ENCODE measurements at regions not wholly inside any gene's neighbourhood (a gene's known extent, or its start where the extent isn't known, plus 50 kb on each side); places are given as distances from the start of the nearest gene placed in this dataset.

DNA sequence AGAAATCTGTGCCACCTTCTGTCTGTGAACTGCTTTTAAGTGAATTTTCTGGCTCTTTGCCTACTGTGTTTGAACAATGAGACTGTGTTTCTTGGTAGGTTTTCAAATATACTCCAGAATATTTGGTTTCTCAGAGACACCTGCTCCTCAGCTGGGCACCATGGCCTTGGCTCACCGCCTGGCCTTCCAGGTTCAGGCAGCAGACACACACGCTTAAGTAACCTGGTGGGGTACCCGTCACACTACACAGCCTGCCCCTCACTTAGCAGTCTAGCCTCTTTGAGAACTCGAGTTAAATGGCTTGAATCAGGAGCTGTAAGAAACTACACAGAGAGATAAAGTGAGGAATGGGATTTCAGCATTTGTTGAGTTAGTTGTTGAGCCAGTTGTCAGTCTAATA, 530.5 kb downstream of the MTRR start:
- DNase-seq, result no peak

GRCh38 chr5:8408258-8408657, 539.3 kb downstream of the MTRR start:
- DNase-seq, result no peak

- no peak for DNase-seq
Measured at GRCh38 chr5:8410618-8411017, 541.7 kb downstream of the MTRR start.

DNA sequence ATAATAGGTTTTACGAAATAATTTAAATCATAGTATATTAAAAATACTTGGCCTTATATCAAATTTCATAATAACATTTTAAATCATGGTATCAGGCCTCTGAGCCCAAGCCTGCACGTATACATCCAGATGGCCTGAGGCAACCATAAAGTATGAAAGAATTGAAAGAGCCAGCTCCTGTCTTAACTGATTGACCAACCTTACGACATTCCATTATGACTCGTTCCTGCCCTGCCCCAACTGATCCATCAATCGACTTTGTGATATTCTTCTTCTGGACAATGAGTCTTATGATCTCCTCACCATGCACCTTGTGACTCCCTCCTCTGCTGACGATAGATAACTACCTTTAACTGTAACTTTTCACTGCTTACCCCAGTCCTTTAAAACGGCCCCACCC, 545.0 kb downstream of the MTRR start:
- no peak for DNase-seq

GRCh38 chr5:8417316-8418048, 548.5 kb downstream of the MTRR start:
- no peak for DNase-seq

DNA sequence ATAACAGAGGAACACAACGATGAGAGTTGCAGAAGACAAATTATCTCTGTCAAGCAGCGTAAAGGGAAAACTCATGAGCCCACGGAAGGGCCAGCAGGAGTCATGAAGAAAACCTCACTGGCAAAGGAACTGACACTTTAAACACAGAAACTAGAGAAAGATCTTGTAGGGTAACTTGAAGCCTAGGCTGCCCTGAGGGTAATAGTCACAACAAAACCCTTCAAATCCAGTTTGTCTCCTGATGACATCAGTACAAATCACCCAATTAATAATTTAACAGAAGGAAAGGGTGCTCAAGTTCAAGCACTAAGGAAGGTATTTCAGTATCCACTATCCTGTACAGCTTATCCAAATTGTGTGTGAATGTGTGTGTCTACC, 549.1 kb downstream of the MTRR start:
- no peak for DNase-seq

DNA sequence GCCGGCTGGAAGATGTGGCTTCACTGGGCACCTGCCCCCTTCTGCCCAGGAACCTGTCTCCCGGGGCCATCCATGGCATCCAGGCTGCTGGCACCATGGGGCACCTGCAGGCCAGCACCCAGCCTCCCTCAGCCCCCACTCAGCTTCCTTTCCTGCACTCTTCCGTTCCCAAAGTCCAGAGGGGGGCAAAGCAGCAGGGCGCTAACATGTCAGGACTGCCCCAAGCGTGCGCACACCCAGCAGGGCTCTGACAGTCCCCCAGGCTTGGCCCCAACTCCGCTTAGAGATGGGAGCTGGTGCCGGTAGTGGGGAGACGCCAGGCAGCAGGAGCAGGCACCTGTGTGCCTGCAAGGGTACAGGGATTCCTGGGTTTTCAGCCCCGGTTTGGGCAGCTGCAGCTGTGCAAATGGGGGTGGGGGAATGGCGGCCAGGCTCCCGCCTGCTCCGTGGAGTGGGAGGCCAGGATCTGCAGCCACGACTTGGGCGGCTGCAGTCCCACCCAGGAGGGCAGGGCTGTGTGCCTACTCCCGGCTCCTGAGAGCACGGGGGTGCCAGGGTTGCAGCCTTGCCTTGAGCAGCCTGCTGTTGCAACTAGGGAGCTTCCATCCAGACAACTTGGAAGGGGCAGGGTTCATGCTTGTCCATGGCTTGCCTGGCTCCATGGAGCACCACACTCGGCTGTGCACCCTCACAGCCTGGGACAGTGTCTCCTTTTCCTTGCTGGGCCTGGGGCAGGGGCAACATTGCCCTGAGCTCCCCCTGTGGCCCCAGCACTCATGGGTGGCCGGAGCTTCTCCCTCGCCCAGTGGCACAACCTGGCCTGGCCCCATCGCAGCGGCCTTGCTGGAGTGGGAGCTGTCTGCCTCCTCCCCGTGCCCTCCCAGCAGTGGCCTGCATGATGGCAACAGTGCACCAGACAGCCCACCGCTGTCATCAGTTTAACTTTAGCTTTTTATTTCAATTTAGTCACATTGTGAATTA, 561.1 kb downstream of the MTRR start:
- DNase-seq, result no peak

DNA sequence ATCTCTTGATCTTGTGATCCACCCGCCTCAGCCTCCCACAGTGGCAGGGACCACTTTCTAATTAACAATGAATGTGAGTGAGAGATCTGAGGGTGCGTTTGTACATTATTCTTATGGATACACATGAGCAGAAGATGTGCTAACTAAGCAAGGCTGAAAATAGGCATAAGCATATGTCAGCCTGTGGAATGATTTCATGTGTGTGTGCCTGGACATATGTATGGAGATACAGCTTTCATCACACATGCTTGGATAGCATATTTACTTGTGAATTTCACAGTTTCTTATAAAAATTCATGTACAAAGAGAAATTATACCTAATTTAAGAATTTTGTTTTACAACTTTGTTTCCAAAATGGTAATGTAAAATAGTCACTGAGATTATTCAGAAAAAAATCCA, 565.6 kb downstream of the MTRR start:
- DNase-seq, result no peak

GRCh38 chr5:8436924-8437323, 568.0 kb downstream of the MTRR start:
- DNase-seq, result no peak

DNA sequence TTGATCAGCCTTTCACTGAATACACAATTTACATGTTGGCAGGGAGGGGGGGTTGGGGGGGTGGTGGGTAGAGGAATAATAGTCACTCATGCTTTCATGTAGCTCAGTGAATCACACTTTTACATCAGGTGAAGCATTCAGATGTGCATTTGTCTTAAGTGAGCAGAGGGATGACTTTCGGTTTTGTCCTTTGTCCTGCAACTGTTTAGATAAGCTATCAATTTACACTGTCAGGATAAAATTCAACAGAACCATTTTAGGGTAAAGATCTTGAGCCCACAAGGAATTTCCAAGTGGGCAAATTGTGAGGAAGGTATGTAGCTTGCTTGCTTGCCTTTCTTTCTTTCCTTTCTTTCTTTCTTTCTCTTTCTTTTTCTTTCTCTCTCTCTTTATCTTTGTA, 576.2 kb downstream of the MTRR start:
- no peak for DNase-seq

DNA sequence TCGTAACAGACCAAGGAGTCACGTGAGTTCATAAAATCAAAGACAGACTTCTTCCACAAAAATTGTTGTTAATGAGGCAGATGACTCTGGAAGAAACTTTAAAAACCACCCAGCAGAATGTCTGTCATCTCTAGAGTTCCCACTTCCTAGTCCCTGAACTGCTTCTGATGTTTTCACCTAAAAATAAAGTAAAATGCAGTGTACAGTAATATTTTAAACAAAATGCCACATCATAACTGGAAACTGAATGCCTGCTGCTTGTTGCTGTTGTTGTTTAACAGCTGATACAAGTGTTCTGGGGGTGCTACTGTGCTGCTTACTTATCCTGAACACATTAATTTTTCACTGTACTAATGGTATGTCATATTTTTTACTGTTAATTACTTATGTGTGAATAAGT, 577.2 kb downstream of the MTRR start:
- no peak for DNase-seq

- DNase-seq, result no peak
Measured at GRCh38 chr5:8456846-8457186, 587.9 kb downstream of the MTRR start.

- DNase-seq, result peak; percentile 92
Measured at GRCh38 chr5:8457187-8458037, 588.5 kb downstream of the MTRR start.

GRCh38 chr5:8458038-8458383, 589.1 kb downstream of the MTRR start:
- DNase-seq, result no peak

- no peak for DNase-seq
Measured at GRCh38 chr5:8461543-8461942, 592.6 kb downstream of the MTRR start.

GRCh38 chr5:8462565-8462964, 593.6 kb downstream of the MTRR start:
- DNase-seq, result no peak

DNA sequence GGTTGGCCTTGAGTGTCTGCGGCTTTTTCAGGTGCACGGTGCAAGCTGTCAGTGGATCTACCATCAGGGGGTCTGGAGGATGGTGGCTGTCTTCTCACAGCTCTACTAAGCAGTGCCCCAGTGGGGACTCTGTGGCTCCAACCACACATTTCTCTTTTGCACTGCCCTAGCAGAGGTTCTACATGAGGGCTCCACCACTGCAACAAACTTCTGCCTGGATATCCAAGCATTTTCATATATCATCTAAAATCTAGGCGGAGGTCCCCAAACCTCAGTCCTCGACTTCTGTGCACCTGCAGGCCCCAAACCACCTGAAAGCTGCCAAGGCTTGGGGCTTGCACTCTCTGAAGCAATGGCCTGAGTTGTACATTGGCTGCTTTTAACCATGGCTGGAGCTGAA, 601.5 kb downstream of the MTRR start:
- no peak for DNase-seq

DNA sequence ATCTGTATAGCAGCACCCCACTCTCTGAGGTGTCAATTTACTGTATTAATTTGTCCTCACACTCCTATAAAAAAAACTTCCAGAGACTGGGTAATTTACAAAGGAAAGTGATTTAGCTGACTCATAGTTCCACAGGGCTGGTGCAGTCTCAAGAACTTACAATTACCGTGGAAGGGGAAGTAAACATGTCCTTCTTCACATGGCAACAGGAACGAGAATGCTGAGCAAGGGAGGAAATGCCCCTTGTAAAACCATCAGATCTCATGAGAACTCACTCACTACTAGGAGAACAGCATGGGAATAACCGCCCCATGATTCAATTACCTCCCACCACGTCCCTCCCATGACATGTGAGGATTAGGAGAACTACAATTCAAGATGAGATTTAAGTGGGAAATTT, 602.6 kb downstream of the MTRR start:
- no peak for DNase-seq

- DNase-seq, result no peak
Measured at GRCh38 chr5:8473016-8473415, 604.1 kb downstream of the MTRR start.

- DNase-seq, result no peak
Measured at GRCh38 chr5:8473827-8474568, 605.0 kb downstream of the MTRR start.

- no peak for DNase-seq
Measured at GRCh38 chr5:8474569-8474930, 605.6 kb downstream of the MTRR start.

DNA sequence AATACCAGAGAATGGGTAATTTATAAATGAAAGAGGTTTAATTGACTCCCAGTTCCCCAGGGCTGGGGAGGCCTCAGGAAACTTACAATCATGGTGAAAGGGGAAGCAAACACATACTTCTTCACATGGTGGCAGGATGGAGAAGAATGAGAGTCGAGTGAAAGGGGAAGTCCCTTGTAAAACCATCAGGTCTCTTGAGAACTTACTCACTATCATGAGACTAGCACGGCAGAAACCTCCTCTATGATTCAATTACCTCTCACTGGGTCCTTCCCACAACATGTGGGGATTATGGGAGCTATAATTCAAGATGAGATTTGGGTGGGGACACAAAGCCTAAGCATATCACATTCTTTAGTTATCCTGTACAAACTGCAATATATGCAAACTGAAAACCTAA, 609.4 kb downstream of the MTRR start:
- no peak for DNase-seq

GRCh38 chr5:8481007-8481406, 612.1 kb downstream of the MTRR start:
- no peak for DNase-seq

Measured in stimulated activated CD4-positive, alpha-beta T cell treated with anti-CD3 and anti-CD28 coated beads, Interleukin-15, amount 100 ng/mL, for 24 hours (primary cell).